CD4-positive, alpha-beta T cell treated with Interleukin-21 for 1 hour (primary cell): ENCODE measurements at regions not wholly inside any gene's neighbourhood (a gene's known extent, or its start where the extent isn't known, plus 50 kb on each side); places are given as distances from the start of the nearest gene placed in this dataset.
"Not testable (repeated sequence)": the region's sequence is repeated elsewhere in the genome, so short reads cannot be mapped to it uniquely, and the experiment has no call there.

Source experiments
- DNase-seq: peaks from one replicate; pipeline ENCODE4 v3.0.0-alpha.2; 2020

DNA sequence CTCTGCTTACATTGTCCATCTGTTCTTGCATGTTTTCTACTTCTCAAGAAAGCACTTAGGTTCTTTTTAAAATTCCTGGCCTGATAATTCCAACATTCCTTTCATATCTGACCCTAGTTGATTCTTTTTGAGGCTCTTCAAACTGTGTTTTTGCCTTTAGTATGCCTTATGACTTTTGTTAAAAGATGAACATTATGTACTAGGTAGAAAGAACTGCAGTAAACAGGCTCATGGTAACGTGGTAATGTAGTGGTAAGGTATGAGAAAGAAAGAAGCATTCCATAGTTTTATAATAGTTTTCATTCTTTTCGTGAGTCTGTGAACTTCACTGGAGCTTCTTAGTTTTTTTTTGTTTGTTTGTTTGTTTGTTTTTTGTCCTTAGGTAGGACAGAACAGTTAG is 306.4 kb downstream of the MBD2 start:
- no peak for DNase-seq

GRCh38 chr18:53911200-53911599 is 313.3 kb downstream of the MBD2 start:
- no peak for DNase-seq

DNA sequence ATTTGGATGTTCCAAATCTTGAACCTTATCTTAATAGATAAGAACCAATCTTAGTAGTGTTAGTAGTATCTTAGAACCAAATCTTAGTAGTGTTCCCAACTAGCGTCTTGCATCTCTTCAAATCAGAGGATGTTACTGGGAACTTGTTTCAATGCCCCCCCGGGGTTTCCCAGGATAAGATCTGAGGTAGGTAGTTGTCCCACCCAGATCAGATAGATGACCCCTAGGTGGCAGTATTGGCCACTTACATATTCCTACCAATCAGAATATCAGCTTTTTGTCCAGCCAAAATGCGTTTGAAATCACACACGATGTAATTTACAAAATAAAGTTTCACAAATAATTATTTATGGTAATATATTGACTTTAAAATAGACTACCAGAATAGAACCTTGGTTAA is 314.8 kb downstream of the MBD2 start:
- DNase-seq: no peak

DNA sequence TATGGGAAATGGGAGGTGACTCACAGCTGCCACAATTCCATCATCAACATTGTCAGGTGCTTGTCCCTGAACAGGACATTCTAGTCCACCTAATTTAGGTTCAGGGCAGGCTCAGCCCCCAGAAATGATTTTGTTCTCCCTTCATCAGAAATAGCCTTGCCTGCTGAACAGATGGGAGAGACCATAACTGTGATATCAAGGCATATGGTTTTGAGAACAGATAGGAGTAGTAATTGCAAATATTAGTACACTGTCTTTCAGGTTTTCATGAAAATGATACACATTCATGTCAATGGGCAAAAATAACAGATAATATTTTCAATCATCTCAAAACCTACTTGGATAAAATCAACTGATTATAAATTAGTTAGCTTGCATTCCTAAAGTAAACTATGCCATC is 316.5 kb downstream of the MBD2 start:
- DNase-seq: no peak

DNA sequence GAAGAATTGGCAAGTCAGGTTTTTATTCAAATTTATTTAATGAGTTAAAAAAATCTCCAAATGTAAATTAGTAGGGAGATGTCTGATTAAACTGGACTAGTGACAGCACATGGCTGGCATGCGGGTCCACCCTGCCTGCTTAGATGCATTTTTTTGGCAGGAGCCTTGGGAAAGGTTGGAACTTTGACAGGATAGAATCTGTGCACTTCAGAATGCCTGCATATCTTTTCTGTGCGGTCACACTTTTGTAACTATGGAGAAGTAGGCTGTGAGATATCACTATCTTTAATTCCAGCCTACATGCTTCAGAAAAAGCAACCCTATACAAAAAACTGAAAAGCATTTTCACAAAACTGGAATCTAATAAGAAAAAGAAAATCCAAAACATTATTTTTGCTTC is 317.8 kb downstream of the MBD2 start:
- no peak for DNase-seq

DNA sequence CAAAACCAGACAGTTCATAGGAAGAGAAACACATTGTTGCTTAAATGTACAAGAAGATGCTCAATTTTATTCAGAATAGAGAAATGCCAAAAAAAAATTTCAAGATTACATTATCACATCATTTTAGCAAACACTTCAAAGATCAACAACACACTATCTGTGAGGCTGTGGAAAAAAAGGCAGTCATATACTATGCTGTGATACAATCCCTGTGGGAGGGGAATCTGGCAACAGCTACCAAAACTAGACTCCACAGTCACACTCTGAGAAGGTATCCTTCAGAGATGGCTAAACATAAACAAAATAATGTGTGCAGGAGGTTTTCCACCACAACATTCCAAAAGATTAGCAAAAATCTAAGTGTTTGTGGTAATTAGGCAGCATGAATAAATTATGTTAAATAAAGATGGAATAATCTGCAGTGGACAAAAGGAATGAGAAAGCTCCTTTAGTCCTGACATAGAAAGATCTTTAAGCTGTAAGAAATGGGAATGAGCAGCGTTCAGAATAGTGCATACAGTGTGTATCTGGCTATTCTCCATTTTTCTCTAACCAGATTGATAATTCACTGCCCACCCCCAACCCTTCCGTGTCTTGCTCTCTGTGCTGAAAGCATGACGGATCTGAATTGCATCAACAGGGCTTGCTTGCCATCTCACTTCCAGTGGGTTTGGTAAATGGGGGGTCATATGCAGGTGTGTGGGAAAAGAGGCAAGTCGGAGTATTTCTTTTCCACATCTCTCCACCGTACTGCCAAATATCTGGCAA is 329.6 kb downstream of the MBD2 start:
- DNase-seq: no peak

DNA sequence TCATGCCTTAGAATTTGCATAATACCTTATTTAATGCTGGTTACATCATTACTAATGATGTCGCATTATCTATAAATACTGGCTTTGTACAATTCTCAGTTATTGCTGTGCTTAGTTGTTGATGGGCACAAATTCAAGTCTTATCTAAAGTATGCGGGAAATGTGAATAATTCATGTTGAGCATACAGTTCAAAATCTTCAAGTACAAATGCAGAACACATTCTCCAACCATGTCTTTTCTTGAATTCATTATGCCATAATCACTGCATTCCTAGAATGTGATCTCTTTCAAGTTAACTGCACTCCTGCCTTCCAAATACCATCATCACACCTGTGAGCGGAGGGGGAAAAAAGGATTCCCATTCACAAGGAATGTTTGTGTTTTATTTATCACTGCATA is 337.0 kb downstream of the MBD2 start:
- DNase-seq: no peak

GRCh38 chr18:53886058-53886457 is 338.4 kb downstream of the MBD2 start:
- no peak for DNase-seq

DNA sequence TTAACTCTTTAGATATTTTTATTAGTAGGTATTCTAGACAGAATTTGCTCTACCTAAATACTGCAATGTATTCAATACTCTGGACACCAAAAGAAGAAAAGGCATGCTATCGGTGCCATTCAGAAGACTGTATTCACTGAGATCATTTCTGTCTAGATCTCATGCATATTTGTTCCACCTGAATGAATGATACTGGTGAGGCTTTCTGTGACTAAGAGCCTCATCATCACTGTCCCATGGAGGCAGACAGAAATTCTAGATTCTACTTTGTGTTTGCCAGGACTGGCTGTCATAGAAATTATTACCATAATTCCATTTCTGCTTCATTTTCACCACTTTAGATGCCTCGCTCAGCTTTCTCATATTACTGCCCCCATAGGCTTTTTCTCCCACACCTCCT is 340.7 kb downstream of the MBD2 start:
- DNase-seq: no peak

DNA sequence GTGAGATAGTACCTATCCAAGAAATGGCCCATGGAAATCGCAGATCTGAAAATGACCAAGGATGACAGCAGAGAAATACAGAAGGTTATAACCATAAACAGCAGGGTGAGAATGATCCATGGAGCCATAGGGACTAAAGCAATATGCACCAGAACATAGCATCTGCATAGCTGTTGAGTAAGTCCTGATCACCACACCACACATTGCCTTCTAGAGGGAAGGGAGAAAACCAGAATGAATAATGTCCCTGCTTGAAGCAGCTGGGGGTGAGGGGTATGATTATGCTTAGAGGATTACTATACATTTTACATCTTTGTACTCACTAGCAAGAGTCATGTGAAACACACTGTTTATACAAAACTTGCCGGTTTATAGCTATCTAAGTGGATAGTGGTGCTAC is 350.4 kb downstream of the MBD2 start:
- DNase-seq: no peak

DNA sequence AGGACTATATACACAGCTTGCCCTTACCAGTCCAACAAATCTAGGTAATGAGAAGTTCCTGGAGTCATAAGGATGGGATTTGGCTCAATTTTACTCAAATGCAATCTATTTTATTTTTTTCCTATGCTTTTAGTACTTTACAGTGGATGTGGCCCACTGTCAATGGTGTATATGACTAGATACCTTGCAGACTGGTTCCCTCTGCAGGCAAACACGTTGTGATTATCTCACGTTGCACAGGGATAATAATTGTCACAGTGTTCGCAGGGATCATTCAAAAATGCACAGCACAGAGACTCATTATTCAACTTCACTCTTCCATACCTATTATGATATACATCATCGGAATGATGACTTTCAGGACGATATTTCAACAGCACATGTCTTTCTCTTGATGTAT is 359.7 kb downstream of the MBD2 start:
- DNase-seq: no peak

DNA sequence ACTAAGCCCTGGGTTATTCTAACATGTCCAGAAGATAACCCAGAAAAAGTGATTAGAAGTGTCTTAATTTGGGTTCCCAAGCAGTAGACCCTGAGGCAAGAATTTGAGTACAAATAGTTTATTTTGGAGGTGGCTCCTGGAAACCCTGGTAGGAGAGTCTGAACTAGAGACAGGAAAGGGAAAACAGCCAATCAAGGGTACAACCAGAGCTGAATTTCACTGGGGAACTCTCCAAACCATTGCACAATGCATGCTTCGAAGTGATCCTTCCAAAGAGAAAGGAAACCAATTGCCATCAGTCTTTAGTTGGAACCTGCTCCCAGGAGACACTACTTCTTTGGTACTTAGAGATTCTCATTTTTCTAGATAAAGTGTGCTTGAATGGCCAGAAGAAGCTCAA is 361.5 kb downstream of the MBD2 start:
- no peak for DNase-seq

DNA sequence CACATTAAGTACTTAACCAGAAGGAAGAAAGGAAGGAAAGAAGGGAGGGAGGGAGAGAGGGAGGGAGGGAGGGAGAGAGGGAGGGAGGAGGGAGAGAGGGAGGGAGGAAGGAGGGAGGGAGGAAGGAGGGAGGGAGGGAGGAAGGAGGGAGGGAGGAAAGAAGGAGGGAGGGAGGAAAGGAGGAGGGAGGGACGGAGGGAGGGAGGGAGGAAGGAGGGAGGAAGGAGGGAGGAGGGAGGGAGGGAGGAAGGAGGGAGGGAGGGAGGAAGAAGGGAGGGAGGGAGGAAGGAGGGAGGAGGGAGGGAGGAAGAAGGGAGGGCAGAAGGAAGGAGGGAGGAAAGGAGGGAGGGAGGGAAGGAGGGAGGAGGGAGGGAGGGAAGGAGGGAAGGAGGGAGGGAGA is 363.3 kb downstream of the MBD2 start:
- no peak for DNase-seq

GRCh38 chr18:53859764-53860163 is 364.7 kb downstream of the MBD2 start:
- DNase-seq: no peak

DNA sequence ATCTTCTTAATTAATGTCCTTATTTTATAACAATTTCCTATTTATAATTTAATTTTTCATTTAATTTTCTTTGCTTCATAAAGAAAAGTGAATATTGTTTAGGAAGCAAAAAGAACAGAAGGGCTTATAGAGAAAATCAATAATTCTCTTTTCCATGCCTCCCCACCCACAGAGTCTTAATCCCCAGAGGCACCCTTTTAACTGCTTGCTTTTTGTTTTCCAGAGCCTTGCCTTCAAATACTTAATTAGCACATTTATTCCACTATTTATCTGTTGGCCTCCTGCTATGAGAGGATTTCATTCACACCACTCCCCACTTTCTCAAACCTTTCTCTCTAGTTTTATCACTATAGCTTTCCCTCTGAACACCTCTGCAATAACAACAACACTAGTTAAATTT is 373.6 kb downstream of the MBD2 start:
- DNase-seq: no peak

GRCh38 chr18:53843763-53844162 is 380.7 kb downstream of the MBD2 start:
- DNase-seq: no peak

GRCh38 chr18:53843113-53843760 is 381.2 kb downstream of the MBD2 start:
- DNase-seq: no peak

DNA sequence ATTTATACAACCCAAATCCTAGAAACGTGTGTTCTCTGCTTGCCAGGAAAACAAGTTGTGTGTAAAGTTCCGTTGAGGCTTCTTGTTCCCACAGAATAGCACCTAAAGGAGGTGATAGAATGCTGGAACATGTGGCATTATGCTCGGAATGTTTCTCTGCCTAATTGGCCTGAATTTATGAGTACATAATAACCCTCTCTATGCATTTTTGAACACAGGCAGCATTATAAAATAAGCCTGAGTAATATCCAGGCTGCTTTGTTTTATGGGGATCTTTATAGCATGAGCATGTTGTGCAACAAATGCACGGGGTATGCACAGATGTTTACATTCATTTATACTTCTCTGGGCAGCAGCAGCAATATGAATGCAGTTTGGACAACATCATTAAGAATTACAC is 385.7 kb downstream of the MBD2 start:
- no peak for DNase-seq

DNA sequence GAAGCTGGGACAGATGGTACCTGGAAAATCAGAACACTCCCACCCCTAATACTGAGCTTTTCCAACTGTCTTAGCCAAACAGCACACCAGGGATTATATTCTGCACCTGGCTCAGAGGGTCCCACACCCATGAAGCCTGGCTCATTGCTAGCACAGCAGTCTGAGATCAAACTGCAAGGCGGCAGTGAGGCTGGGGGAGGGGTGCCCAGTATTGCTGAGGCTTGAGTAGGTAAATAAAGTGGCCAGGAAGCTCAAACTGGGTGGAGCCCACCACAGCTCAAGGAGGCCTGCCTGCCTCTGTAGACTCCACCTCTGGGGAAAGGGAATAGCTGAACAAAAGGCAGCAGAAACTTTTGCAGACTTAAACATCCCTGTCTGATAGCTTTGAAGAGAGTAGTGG is 403.3 kb downstream of the MBD2 start:
- not testable (repeated sequence) for DNase-seq

- DNase-seq: no peak
These were observed 404.8 kb downstream of the MBD2 start for GRCh38 chr18:53819671-53820070.

GRCh38 chr18:53819174-53819573 is 405.3 kb downstream of the MBD2 start:
- DNase-seq: no peak

DNA sequence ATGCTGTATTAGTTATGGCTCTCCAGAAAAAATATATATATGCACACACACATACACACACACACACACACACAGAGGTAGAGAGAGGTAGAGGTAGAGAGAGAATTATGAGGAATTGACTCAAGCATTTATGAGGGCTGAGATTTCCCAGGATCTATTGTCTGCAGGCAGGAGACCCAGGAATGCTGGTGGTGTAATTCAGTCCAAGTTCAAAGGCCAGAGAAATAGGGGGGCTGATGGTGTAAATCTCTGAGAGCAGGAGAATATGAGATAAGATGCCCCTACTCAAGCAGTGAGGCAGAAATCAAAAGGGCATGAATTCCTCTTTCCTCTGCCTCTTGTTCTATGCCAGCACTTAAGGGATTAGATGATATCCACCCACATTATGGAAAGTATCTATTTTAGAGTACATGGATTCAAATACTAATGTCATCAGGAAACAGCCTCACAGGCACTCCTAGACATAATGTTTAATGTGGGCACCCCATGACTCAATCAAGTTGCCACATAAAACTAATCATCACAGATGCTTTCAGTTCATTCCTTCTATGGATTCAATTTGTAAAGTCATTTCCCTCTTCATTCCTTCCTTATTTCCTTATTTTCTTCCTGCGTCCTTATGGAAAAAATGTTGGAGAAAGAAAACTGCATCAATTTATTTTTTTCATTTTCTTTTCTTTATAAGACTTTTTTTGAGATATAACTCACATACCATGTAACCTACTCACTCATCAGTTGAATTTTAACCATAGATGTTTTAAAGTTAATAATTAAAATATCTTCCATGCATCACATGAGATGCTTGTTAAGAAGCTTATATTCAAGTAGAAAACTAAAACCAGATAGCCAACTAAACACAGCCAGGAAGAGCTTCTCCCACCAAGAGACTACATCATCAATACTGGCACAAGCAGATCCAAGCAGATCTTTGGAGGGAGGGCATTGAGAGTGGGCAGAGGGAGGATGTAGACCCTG is 406.2 kb downstream of the MBD2 start:
- no peak for DNase-seq

DNA sequence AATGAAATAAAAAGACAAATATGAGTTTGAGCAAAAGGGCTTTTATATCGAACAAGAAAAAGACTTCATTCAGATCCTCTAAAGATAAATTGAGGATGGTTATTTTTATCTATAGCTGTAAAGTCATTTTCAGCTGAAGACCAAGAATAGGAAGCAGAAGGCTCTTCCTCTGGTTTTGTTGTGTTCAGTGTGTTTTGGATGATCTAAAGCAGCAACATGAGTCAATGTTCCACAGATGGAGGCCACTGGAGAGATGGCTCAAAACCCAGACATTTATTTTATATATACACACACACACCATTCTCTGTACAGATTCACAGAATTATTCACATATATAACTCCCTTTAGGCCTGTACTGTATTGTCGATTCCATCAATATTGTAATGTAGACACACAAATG is 424.3 kb downstream of the MBD2 start:
- no peak for DNase-seq

DNA sequence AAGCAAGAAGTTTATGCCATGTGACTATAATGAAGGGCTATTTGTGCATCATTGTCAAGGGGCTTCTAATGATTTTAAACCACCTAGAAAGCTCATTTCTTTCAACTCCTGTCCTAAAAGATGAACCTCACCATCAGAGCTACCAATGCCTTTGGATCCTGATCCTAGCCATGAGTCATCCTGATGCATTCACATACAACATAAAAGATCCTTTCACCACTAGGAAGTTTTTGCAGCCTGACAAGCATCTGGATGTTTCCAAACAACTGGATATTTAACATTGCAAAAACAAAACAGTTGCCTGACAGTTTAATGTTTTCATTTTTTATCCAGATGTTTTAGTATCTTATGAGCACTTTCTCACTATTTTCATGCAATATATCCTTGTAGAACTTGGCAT is 425.3 kb downstream of the MBD2 start:
- DNase-seq: no peak
